Left ventricle myocardium inferior (tissue), 1 donor: ENCODE measurements at regions not wholly inside any gene's neighbourhood (a gene's known extent, or its start where the extent isn't known, plus 50 kb on each side); places are given as distances from the start of the nearest gene placed in this dataset.

Source experiments
- DNase-seq: peaks from one replicate; pipeline ENCODE4 v3.0.0-alpha.2; 2020
- H3K27ac ChIP-seq: fragments of 200-600 bp; replicated peaks from 2 replicates; pipeline ENCODE4 v1.8.0; 2021
- H3K27me3 ChIP-seq: fragments of 200-600 bp; 2 replicates; pipeline ENCODE4 v1.8.0; 2021; ENCODE audit warnings: low read depth
- H3K36me3 ChIP-seq: fragments of 200-600 bp; 2 replicates; pipeline ENCODE4 v1.8.0; 2021
- H3K4me1 ChIP-seq: fragments of 200-600 bp; 2 replicates; pipeline ENCODE4 v1.8.0; 2021
- H3K4me3 ChIP-seq: fragments of 200-600 bp; 2 replicates; pipeline ENCODE4 v1.8.0; 2021; ENCODE audit warnings: mild to moderate bottlenecking, moderate library complexity
- H3K9me3 ChIP-seq: fragments of 200-600 bp; replicated peaks from 2 replicates; pipeline ENCODE4 v1.8.0; 2021
- intact Hi-C: fragments of 100-400 bp; cut with micrococcal nuclease; formaldehyde crosslinking; loops from one replicate; pipeline ENCODE4 v1.11.0; 2022
- TF ChIP-seq, protein P1 (sequence below): fragments of 200-600 bp; IDR thresholded peaks from 2 replicates; pipeline ENCODE4 v1.8.0; 2021; ENCODE audit warnings: antibody characterized with exemption, mild to moderate bottlenecking, borderline replicate concordance
- donor health status: DM: no; HTN: yes; CAD: no; lungs with severe emphysema.

DNA sequence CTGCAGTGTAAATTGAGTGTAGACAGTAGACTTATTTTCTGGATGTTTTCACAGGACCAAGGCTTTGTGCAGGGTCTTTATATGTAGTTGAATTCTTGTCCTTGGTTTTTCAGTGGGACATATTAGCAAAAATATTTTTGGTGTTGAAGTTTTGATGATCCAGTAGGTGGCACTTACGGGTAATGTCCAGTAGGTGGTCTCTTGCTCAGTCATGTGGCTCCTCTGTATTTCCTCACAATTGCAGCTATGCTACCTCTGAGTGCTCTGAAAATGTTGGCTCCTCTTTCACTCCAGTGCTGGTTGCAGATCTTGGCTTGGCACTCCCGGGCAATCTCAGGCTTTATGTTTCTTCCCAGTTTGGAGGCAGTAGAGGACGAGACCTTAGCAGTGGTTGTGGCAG, 419.8 kb upstream of the AMOT start:
- TF ChIP-seq, protein P1, sequence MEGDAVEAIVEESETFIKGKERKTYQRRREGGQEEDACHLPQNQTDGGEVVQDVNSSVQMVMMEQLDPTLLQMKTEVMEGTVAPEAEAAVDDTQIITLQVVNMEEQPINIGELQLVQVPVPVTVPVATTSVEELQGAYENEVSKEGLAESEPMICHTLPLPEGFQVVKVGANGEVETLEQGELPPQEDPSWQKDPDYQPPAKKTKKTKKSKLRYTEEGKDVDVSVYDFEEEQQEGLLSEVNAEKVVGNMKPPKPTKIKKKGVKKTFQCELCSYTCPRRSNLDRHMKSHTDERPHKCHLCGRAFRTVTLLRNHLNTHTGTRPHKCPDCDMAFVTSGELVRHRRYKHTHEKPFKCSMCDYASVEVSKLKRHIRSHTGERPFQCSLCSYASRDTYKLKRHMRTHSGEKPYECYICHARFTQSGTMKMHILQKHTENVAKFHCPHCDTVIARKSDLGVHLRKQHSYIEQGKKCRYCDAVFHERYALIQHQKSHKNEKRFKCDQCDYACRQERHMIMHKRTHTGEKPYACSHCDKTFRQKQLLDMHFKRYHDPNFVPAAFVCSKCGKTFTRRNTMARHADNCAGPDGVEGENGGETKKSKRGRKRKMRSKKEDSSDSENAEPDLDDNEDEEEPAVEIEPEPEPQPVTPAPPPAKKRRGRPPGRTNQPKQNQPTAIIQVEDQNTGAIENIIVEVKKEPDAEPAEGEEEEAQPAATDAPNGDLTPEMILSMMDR = no peak
- Histone ChIP-seq H3K4me1 (no peaks in the 10 kb centered on the region), H3K27ac (no peak overlapping the region), H3K9me3 (no peaks in the 10 kb centered on the region), H3K36me3 (no peaks in the 10 kb centered on the region), H3K27me3 (no peaks in the 10 kb centered on the region), H3K4me3 (no peak overlapping the region)
- DNase-seq = no peak
- intact Hi-C loops = no loop called here

DNA sequence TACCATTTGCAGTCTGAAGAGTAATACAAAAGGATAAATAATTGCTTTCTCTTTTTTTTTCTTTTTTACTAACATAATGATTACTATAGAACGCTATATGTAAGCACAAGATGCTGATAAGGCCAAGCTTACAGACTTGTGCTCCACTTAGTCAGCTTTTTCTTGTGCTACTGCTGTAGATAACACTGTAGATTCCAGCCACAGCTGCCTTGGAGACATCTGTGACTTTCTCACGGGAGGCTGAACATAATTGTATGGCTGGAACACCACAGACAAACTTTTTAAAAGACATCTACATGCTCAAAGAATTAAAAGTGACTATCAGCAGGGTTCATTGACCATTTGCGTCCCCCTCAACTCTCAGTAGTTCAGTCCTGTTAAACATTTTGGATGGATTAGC, 381.7 kb upstream of the AMOT start:
- Histone ChIP-seq H3K27ac (no peak overlapping the region), H3K4me3 (no peak overlapping the region), H3K27me3 (no peaks in the 10 kb centered on the region), H3K4me1 (no peaks in the 10 kb centered on the region), H3K36me3 (no peaks in the 10 kb centered on the region), H3K9me3 (no peaks in the 10 kb centered on the region)
- TF ChIP-seq, protein P1 = no peak
- intact Hi-C loops = no loop called here
- DNase-seq = no peak

DNA sequence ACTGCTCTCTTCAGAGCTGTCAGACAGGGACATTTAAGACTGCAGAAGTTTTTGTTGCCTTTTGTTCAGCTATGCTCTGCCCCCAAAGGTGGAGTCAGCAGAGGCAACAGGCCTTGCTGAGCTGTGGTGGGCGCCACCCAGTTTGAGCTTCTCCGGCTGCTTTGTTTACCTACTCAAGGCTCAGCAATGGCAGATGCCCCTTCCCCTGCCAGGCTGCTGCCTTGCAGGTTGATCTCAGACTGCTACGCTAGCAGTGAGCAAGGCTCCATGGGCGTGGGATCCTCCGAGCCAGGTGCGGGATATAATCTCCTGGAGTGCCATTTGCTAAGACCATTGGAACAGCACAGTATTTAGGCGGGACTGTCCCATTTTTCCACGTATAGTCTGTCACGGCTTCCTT, 371.4 kb upstream of the AMOT start:
- no peak overlapping the region for H3K27ac ChIP-seq
- H3K4me1 ChIP-seq = no peaks in the 10 kb centered on the region
- H3K27me3 ChIP-seq = no peaks in the 10 kb centered on the region
- no peak overlapping the region for H3K4me3 ChIP-seq
- DNase-seq = no peak
- peaks cover 3% of the 10 kb centered on the region for H3K9me3 ChIP-seq
- H3K36me3 ChIP-seq = no peaks in the 10 kb centered on the region
- intact Hi-C loops = no loop called here
- TF ChIP-seq, protein P1 = no peak

DNA sequence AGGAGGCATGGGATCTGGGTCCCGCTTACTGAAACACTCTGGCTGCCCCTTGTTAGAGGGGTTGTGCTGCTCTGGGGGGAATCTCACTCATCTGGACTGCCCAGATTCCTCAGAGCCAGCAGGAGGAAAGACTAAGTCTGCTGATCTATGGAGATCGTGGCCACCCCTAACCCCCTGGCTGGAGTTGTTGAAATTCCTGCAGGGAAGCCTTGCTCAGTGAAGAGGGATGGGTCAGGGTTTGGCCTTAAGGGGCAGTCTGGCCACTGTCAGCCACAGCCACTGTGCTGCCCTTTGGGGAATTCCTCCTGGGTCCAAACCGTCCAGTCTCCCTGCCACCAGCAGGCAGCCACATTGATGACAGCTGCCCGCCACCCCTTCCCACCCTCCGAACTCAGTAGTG, 362.0 kb upstream of the AMOT start:
- peaks cover 33% of the 10 kb centered on the region for H3K9me3 ChIP-seq
- no peak for DNase-seq
- no peaks in the 10 kb centered on the region for H3K36me3 ChIP-seq
- H3K4me1 ChIP-seq = no peaks in the 10 kb centered on the region
- H3K27ac ChIP-seq = no peak overlapping the region
- no peaks in the 10 kb centered on the region for H3K27me3 ChIP-seq
- TF ChIP-seq, protein P1 = no peak
- intact Hi-C loops = no loop called here
- no peak overlapping the region for H3K4me3 ChIP-seq

DNA sequence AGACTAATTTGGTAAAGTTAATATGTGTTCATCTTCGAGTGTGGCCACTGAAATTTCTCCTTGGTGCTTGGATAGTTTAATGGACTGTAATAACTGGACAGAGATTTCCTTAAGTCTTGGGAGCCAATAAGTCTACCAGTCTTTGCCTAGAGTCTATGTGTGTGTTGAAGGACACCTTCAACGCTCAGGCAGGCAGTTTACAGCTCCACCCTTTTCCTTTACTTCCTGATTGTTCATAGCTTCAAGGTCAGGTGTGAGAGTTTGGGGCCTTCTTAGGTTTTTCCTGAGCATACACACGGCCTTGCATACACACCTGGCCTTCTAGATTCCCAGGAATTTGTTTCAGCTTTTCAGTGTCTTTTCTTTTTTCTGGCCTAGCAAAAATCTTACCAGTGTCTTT, 355.3 kb upstream of the AMOT start:
- H3K36me3 ChIP-seq = no peaks in the 10 kb centered on the region
- intact Hi-C loops = no loop called here

More for the DNA sequence above, 355.3 kb upstream of the AMOT start:
- TF ChIP-seq, protein P1 = no peak
- no peak for DNase-seq
- Histone ChIP-seq H3K4me1 (no peaks in the 10 kb centered on the region), H3K27ac (no peak overlapping the region), H3K9me3 (peaks cover 28% of the 10 kb centered on the region), H3K27me3 (no peaks in the 10 kb centered on the region), H3K4me3 (no peak overlapping the region)
